Memory B cell (primary cell): ENCODE measurements at regions not wholly inside any gene's neighbourhood (a gene's known extent, or its start where the extent isn't known, plus 50 kb on each side); places are given as distances from the start of the nearest gene placed in this dataset.
"Not testable (repeated sequence)": the region's sequence is repeated elsewhere in the genome, so short reads cannot be mapped to it uniquely, and the experiment has no call there.

Experiments
- ATAC-seq: fragments of 150-1000 bp; cut with Tn5 transposase; 2 replicates; pipeline ENCODE4 v1.10.0; 2021; ENCODE audit warnings: low read depth, mild to moderate bottlenecking, moderate library complexity
- DNase-seq, 2 donors: peaks; one replicate each; pipeline ENCODE4 v3.0.0; 2022; ENCODE audit warnings: low spot score in 2 of 2
- H3K27ac Mint-ChIP-seq: one replicate; pipeline ENCODE4 v1.8.0; 2022; ENCODE audit warnings: mild to moderate bottlenecking, moderate library complexity, mixed read lengths
- H3K27me3 Mint-ChIP-seq: one replicate; pipeline ENCODE4 v1.8.0; 2022; ENCODE audit warnings: mixed read lengths
- H3K36me3 Mint-ChIP-seq: one replicate; pipeline ENCODE4 v1.8.0; 2022; ENCODE audit warnings: mild to moderate bottlenecking, mixed read lengths
- H3K4me1 Mint-ChIP-seq: one replicate; pipeline ENCODE4 v1.8.0; 2022; ENCODE audit warnings: mixed read lengths
- H3K4me3 Mint-ChIP-seq: one replicate; pipeline ENCODE4 v1.8.0; 2022; ENCODE audit warnings: mild to moderate bottlenecking, moderate library complexity, mixed read lengths
- H3K9me3 Mint-ChIP-seq: one replicate; pipeline ENCODE4 v1.8.0; 2022; ENCODE audit warnings: mixed read lengths

DNA sequence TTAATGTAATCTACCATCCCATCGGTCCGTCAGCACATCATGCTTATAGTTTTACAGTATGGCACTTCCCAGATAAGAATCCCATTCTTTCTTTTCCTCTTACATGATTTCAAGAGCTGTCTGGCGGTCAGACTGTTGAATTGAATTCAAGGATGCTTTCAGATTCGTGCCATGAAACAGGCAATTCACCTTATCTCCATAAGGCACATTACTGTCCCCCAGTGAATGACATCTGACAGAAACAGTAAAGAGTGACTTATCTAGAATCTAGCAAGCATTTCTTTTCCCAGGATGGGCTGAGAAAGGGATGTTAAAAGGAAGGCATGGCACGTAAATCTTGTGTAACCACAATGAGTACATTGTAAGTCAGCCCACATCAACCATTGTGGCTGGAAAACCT, 61.1 kb upstream of the SEM1 start:
- peaks cover 9% of the 10 kb centered on the region for H3K27me3 Mint-ChIP-seq

DNA sequence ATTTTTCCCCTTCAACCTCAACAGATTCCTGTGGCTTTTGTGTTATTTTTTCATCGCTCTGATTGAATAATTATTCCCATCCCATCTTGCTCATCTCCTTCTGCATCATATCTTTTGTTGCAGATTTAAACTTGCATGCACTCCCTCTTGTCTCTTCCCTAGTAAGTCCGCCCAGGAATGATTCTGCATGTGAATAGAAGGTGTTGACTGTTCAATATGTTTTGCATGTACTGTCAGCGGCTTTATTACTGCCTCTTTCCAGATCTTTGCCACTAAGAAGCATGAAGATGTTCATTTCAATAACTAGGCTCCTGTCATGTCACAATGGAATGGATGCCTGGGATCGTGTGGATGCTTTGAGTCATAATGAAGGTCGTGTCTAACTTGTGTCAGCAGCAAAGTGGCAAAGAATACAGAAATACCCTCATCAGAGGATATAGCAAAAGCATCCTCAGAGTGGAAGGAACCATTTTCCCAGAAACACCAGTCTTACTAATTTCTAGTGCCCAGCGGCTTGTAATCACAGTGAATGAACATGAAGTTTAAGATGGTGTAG, 62.6 kb upstream of the SEM1 start:
- Mint-ChIP-seq H3K9me3 (peaks cover 3% of the 10 kb centered on the region), H3K27me3 (peaks cover 9% of the 10 kb centered on the region), H3K27ac (no peak overlapping the region), H3K4me3 (no peak overlapping the region), H3K4me1 (no peaks in the 10 kb centered on the region), H3K36me3 (no peaks in the 10 kb centered on the region)
- no peak for DNase-seq
- ATAC-seq = no peak

More for the DNA sequence above, 61.1 kb upstream of the SEM1 start:
- Mint-ChIP-seq H3K4me3 (no peak overlapping the region), H3K4me1 (no peaks in the 10 kb centered on the region), H3K36me3 (no peaks in the 10 kb centered on the region), H3K27ac (no peak overlapping the region), H3K9me3 (peaks cover 4% of the 10 kb centered on the region)
- DNase-seq (no peak), ATAC-seq (no peak)

GRCh38 chr7:96773483-96773882, 63.8 kb upstream of the SEM1 start:
- Mint-ChIP-seq H3K27me3 (peaks cover 9% of the 10 kb centered on the region), H3K9me3 (peaks cover 3% of the 10 kb centered on the region), H3K36me3 (no peaks in the 10 kb centered on the region), H3K4me3 (no peak overlapping the region), H3K4me1 (no peaks in the 10 kb centered on the region), H3K27ac (no peak overlapping the region)
- no peak for ATAC-seq
- DNase-seq = no peak

- ATAC-seq = no peak
- H3K9me3 Mint-ChIP-seq = no peaks in the 10 kb centered on the region
- H3K4me1 Mint-ChIP-seq = no peaks in the 10 kb centered on the region
Measured at GRCh38 chr7:96774358-96774757, 64.7 kb upstream of the SEM1 start.

GRCh38 chr7:96775046-96775445, 65.4 kb upstream of the SEM1 start:
- no peak for DNase-seq
- H3K9me3 Mint-ChIP-seq = no peaks in the 10 kb centered on the region
- H3K36me3 Mint-ChIP-seq = no peaks in the 10 kb centered on the region
- H3K27ac Mint-ChIP-seq = no peak overlapping the region
- no peak overlapping the region for H3K4me3 Mint-ChIP-seq
- H3K27me3 Mint-ChIP-seq = peaks cover 9% of the 10 kb centered on the region
- no peak for ATAC-seq
- H3K4me1 Mint-ChIP-seq = no peaks in the 10 kb centered on the region

More at GRCh38 chr7:96774358-96774757, 64.7 kb upstream of the SEM1 start:
- Mint-ChIP-seq H3K36me3 (no peaks in the 10 kb centered on the region), H3K27me3 (peaks cover 9% of the 10 kb centered on the region), H3K4me3 (no peak overlapping the region), H3K27ac (no peak overlapping the region)
- DNase-seq = no peak

DNA sequence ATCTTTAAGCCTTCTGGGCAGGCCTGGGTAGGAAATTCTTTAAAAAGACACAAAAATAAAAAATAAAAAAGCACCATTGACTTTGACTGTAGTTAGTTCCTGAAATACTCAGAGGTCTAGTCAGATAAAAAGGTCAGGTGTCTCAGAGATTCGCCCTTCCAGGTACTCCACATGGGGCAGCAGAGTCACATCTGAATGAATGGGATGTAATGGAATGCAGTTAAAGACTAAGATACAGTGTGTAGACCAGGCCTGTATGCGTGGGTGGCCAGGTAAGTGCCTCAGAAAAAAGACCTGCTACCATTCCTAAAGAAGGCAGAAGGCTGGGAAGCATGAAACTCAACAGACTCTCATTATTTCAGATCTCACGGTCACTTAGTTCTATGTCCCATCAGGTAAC, 68.6 kb upstream of the SEM1 start:
- Mint-ChIP-seq H3K4me1 (no peaks in the 10 kb centered on the region), H3K36me3 (no peaks in the 10 kb centered on the region), H3K4me3 (no peak overlapping the region), H3K27me3 (peaks cover 4% of the 10 kb centered on the region), H3K27ac (no peak overlapping the region), H3K9me3 (no peaks in the 10 kb centered on the region)
- DNase-seq (no peak), ATAC-seq (no peak)

DNA sequence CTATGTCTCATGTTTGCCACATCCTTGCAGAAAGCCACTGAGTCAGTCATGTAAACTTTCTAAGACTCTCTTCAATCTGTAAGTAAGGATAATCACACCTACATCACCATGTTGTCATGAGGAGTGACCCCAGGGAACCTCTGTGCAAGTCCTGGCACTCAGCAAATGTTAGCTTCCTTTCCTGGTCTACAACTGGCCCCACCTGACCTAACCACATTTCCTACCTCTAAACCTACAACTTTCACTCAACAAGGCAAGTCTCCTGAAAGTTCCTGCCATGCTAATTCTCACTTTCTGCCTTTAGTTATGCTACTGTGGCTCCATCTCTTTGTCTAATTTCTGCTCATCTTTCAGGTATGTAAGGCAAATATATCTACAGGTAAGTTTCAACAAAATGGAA, 72.3 kb upstream of the SEM1 start:
- no peak for DNase-seq
- Mint-ChIP-seq H3K27ac (no peak overlapping the region), H3K4me1 (no peaks in the 10 kb centered on the region), H3K36me3 (no peaks in the 10 kb centered on the region), H3K9me3 (no peaks in the 10 kb centered on the region), H3K4me3 (no peak overlapping the region), H3K27me3 (peaks cover 1% of the 10 kb centered on the region)
- no peak for ATAC-seq

DNA sequence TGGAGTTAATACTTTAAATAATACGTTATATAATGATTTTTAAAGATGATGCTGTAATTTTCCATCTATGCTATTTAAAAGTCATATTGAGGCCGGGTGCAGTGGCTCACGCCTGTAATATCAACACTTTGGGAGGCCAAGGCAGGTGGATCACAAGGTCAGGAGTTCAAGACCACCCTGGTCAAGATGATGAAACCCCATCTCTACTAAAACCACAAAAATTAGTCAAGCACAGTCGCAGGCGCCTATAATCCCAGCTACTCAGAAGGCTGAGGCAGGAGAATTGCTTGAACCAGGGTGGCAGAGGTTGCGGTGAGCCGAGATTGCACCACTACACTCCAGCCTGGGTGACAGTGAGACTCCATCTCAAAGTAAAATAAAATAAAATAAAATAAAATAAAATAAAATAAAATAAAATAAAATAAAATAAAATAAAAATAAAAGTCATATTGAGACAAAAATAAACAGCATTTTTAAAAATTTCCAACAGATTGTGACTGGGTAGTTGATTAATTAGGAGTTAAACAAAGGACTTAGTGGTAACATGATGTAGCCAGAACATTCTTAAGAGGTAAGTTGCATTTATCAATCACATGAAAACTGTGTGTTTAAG, 73.1 kb upstream of the SEM1 start:
- H3K4me3 Mint-ChIP-seq, H3K9me3 Mint-ChIP-seq, DNase-seq, ATAC-seq, H3K36me3 Mint-ChIP-seq, H3K27me3 Mint-ChIP-seq, H3K27ac Mint-ChIP-seq, H3K4me1 Mint-ChIP-seq: not testable (repeated sequence)

GRCh38 chr7:96784597-96784996, 75.0 kb upstream of the SEM1 start:
- ATAC-seq = no peak
- Mint-ChIP-seq H3K4me3 (no peak overlapping the region), H3K27ac (no peak overlapping the region), H3K27me3 (peaks cover 1% of the 10 kb centered on the region), H3K36me3 (no peaks in the 10 kb centered on the region), H3K9me3 (no peaks in the 10 kb centered on the region), H3K4me1 (no peaks in the 10 kb centered on the region)
- no peak for DNase-seq

DNA sequence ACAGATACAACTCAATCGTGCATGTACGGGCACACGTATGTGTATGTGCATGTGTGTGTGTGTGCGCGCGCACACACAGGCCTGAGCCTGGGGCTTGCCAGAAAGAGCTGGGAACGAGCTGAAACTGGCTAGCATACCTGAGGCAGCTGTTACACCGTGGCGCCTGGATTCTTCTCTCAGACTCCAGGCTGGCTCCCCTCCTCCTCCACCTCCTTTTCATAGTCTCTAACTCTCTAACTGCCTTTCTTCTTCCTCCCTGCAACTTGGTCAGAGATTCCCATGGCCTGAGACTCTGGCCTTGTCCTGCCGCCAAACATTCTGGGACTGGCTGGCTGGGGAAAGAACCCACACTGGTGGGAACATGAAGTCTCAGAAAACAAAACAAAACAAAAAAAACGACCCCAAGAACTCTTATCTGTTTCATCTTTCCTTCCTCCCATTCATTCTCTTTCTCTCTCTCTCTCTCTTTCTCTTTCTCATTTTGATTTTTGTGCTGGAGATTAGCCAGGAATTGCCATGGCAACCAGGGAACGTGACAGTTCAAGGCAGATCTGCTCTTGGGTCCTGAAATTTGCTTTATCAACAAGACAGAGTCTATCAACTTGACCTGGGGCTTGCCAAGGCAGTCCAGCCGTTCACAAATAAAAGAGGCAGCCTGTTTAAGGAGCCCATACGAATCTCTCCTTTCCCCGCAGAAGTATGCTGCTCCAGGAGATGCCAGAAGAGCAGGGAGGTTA, 76.8 kb upstream of the SEM1 start:
- ATAC-seq = no peak
- Mint-ChIP-seq H3K4me1 (no peaks in the 10 kb centered on the region), H3K9me3 (no peaks in the 10 kb centered on the region), H3K36me3 (no peaks in the 10 kb centered on the region), H3K27ac (no peak overlapping the region), H3K27me3 (peaks cover 1% of the 10 kb centered on the region), H3K4me3 (no peak overlapping the region)
- no peak for DNase-seq

GRCh38 chr7:96786998-96787395, 77.4 kb upstream of the SEM1 start:
- no peaks in the 10 kb centered on the region for H3K36me3 Mint-ChIP-seq
- no peak for DNase-seq
- no peak overlapping the region for H3K4me3 Mint-ChIP-seq
- H3K4me1 Mint-ChIP-seq = no peaks in the 10 kb centered on the region
- H3K27ac Mint-ChIP-seq = no peak overlapping the region
- H3K9me3 Mint-ChIP-seq = no peaks in the 10 kb centered on the region
- no peak for ATAC-seq
- peaks cover 3% of the 10 kb centered on the region for H3K27me3 Mint-ChIP-seq

DNA sequence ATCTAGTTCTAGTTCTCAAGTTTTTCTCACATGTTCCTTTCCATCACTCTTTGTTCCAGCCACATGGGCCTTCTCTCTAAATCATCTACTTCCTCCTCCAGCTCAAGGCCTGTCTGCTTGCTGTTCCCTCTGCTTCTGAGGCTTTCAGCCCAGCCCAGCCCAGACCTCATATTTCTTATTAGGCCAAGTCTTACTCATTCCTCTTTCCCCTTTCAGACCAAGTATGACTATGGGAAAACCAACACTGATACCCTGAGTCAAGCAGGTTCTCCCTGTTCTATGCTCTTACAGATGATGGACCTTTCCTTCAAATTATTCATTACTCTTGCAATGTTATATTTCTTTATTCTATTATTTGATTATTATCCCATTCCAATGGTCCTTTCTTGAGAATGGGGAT, 80.3 kb upstream of the SEM1 start:
- no peak overlapping the region for H3K4me3 Mint-ChIP-seq
- DNase-seq = no peak
- H3K9me3 Mint-ChIP-seq = no peaks in the 10 kb centered on the region
- no peak overlapping the region for H3K27ac Mint-ChIP-seq
- H3K4me1 Mint-ChIP-seq = no peaks in the 10 kb centered on the region
- ATAC-seq = no peak
- H3K27me3 Mint-ChIP-seq = peaks cover 6% of the 10 kb centered on the region
- H3K36me3 Mint-ChIP-seq = no peaks in the 10 kb centered on the region

DNA sequence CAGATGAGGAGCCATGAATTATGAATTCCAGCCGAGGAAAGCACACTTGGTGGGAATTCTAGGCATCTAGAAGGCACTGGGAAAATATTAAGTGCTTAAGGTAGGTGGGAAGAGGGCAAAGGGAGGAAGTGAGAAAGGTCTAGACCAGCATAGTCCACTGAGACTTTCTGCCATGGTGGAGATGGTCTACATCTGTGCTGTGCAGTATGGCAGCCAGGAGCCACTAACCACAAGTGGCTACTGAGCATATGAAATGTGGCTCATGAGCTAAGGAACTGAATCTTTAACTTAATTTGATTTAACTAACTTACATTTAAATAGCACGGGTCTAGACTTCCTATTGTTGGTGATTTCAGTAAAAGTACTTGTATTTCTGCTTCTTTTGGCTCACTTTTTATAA, 82.5 kb upstream of the SEM1 start:
- Mint-ChIP-seq H3K9me3 (no peaks in the 10 kb centered on the region), H3K27me3 (peaks cover 5% of the 10 kb centered on the region), H3K4me3 (no peak overlapping the region), H3K4me1 (no peaks in the 10 kb centered on the region), H3K36me3 (no peaks in the 10 kb centered on the region), H3K27ac (no peak overlapping the region)
- DNase-seq = no peak
- no peak for ATAC-seq

DNA sequence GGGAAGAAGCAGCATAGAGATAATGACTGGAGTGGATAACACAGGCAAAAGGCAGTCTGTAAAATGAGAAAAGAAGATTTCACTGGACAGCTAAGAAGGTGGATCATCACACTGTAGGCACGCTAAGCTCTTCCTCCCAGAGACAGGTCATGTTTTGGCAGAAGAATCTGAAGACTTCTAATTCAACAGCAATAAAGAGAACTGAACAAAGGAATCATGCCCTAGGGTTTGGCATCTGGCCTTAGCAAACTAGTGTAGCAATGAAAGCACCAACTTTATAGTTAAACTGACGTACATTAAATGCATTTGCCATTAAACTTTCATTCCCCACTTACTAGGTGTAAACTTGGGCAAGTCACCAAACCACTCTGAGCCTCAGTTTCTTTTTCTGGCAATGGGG, 84.4 kb upstream of the SEM1 start:
- no peak overlapping the region for H3K4me3 Mint-ChIP-seq
- H3K27ac Mint-ChIP-seq = no peak overlapping the region
- no peaks in the 10 kb centered on the region for H3K4me1 Mint-ChIP-seq
- ATAC-seq (no peak), DNase-seq (no peak)
- H3K9me3 Mint-ChIP-seq = no peaks in the 10 kb centered on the region
- H3K36me3 Mint-ChIP-seq = no peaks in the 10 kb centered on the region
- H3K27me3 Mint-ChIP-seq = peaks cover 9% of the 10 kb centered on the region

DNA sequence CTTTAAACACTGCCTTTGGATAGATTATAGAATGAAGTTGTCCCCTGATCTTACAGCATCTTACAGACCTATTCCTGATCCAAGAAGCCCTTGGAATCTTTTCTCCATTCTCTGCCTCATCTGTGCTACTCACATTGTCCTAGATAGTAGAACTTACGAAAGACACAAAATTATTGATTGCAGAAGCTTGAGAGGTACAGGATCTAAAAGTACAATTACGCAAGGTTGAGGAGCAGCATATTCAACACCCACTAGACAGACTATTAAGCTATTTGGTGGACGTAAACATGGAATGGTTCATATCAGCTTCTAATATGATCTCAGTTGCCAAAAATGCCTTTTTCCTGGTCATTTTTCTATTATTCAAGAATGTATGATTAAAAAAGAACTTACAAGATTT, 90.5 kb upstream of the SEM1 start:
- peaks cover 6% of the 10 kb centered on the region for H3K27me3 Mint-ChIP-seq
- H3K4me1 Mint-ChIP-seq = no peaks in the 10 kb centered on the region
- DNase-seq (no peak), ATAC-seq (no peak)
- H3K27ac Mint-ChIP-seq = no peak overlapping the region
- H3K4me3 Mint-ChIP-seq = no peak overlapping the region
- no peaks in the 10 kb centered on the region for H3K36me3 Mint-ChIP-seq
- peaks cover 2% of the 10 kb centered on the region for H3K9me3 Mint-ChIP-seq
